NCI-H2227 treated with DMSO at 0.1 percent for 48 hours (cell line): ENCODE measurements at regions not wholly inside any gene's neighbourhood (a gene's known extent, or its start where the extent isn't known, plus 50 kb on each side); places are given as distances from the start of the nearest gene placed in this dataset.

ENCODE experiments used
- DNase-seq: peaks from one replicate; lab custom pipeline; 2025; lab: John Stamatoyannopoulos, UW

- no peak for DNase-seq
Observed at GRCh38 chr3:933326-933725, 159.5 kb upstream of the CNTN6 start.

- DNase-seq, result no peak
Observed at GRCh38 chr3:944786-945185, 148.0 kb upstream of the CNTN6 start.

GRCh38 chr3:945738-946137 is 147.1 kb upstream of the CNTN6 start:
- no peak for DNase-seq

- DNase-seq, result no peak
Observed at GRCh38 chr3:952906-953305, 139.9 kb upstream of the CNTN6 start.

- DNase-seq, result no peak
Observed at GRCh38 chr3:963255-963654, 129.6 kb upstream of the CNTN6 start.

GRCh38 chr3:963755-964154 is 129.1 kb upstream of the CNTN6 start:
- no peak for DNase-seq

GRCh38 chr3:965826-966225 is 127.0 kb upstream of the CNTN6 start:
- DNase-seq, result no peak

GRCh38 chr3:966341-966740 is 126.5 kb upstream of the CNTN6 start:
- no peak for DNase-seq

- no peak for DNase-seq
Observed at GRCh38 chr3:973340-973739, 119.5 kb upstream of the CNTN6 start.

GRCh38 chr3:976006-976405 is 116.8 kb upstream of the CNTN6 start:
- no peak for DNase-seq

- no peak for DNase-seq
Observed at GRCh38 chr3:981156-981555, 111.7 kb upstream of the CNTN6 start.

- no peak for DNase-seq
Observed at GRCh38 chr3:988785-989184, 104.0 kb upstream of the CNTN6 start.

- DNase-seq, result no peak
Observed at GRCh38 chr3:992871-993270, 100.0 kb upstream of the CNTN6 start.

GRCh38 chr3:1002010-1002409 is 90.8 kb upstream of the CNTN6 start:
- no peak for DNase-seq

- no peak for DNase-seq
Observed at GRCh38 chr3:1007866-1008265, 85.0 kb upstream of the CNTN6 start.

- no peak for DNase-seq
Observed at GRCh38 chr3:1010228-1010627, 82.6 kb upstream of the CNTN6 start.

- no peak for DNase-seq
Observed at GRCh38 chr3:1015826-1016225, 77.0 kb upstream of the CNTN6 start.

GRCh38 chr3:1017870-1018269 is 75.0 kb upstream of the CNTN6 start:
- no peak for DNase-seq

GRCh38 chr3:1019157-1019556 is 73.7 kb upstream of the CNTN6 start:
- DNase-seq, result no peak

GRCh38 chr3:1026395-1026794 is 66.4 kb upstream of the CNTN6 start:
- no peak for DNase-seq

GRCh38 chr3:1036207-1036826 is 56.5 kb upstream of the CNTN6 start:
- no peak for DNase-seq

- no peak for DNase-seq
Observed at GRCh38 chr3:1037631-1038030, 55.2 kb upstream of the CNTN6 start.
